Neural cell (in vitro differentiated cells): ENCODE measurements at regions not wholly inside any gene's neighbourhood (a gene's known extent, or its start where the extent isn't known, plus 50 kb on each side); places are given as distances from the start of the nearest gene placed in this dataset.

Experiments
- H2AFZ ChIP-seq: fragments of 200-600, 300-800 bp; sonication (generic), shearing (Covaris generic); 2 replicates; pipeline ENCODE4 v1.6.0; 2014; ENCODE audit warnings: low read depth, mild to moderate bottlenecking, antibody characterized with exemption, low read length, moderate library complexity
- H3F3A ChIP-seq: fragments of 200-600 bp; shearing (Covaris generic); 2 replicates; pipeline ENCODE4 v1.6.1; 2016; ENCODE audit warnings: mild to moderate bottlenecking, moderate library complexity, mixed read lengths, antibody characterized with exemption, low read length; ENCODE audit not compliant: insufficient read depth, poor library complexity, severe bottlenecking
- H3K27ac ChIP-seq: fragments of 200-600, 300-800 bp; sonication (generic), shearing (Covaris generic); 2 replicates; pipeline ENCODE4 v1.5.1; 2014; ENCODE audit warnings: mild to moderate bottlenecking, low read length, moderate library complexity
- H3K27me3 ChIP-seq: fragments of 300-800, 200-600 bp; sonication (generic), shearing (Covaris generic); 2 replicates; pipeline ENCODE4 v1.6.0; 2014; ENCODE audit warnings: mild to moderate bottlenecking, low read depth, low read length, moderate library complexity; ENCODE audit not compliant: insufficient read depth
- H3K36me3 ChIP-seq: fragments of 300-800, 200-600 bp; sonication (generic), shearing (Covaris generic); 2 replicates; pipeline ENCODE4 v1.5.1; 2014; ENCODE audit warnings: mild to moderate bottlenecking, antibody characterized with exemption, low read length, moderate library complexity; ENCODE audit not compliant: insufficient read depth
- H3K4me2 ChIP-seq: fragments of 300-800, 200-600 bp; sonication (generic), shearing (Covaris generic); 2 replicates; pipeline ENCODE4 v1.6.0; 2014; ENCODE audit warnings: mild to moderate bottlenecking, low read length
- H3K4me3 ChIP-seq: fragments of 300-800, 200-600 bp; sonication (generic), shearing (Covaris generic); 2 replicates; pipeline ENCODE4 v1.5.1; 2014; ENCODE audit warnings: mild to moderate bottlenecking, low read length, moderate library complexity
- H3K79me2 ChIP-seq: fragments of 200-600 bp; shearing (Covaris generic); replicated peaks from 2 replicates; pipeline ENCODE4 v1.6.0; 2014; ENCODE audit warnings: mild to moderate bottlenecking, low read length, moderate library complexity; ENCODE audit not compliant: insufficient read depth
- H3K9ac ChIP-seq: fragments of 300-800, 200-600 bp; sonication (generic), shearing (Covaris generic); 2 replicates; pipeline ENCODE4 v1.6.1; 2016; ENCODE audit warnings: mild to moderate bottlenecking, low read length, mixed read lengths
- H3K9me2 ChIP-seq: fragments of 200-600 bp; shearing (Covaris generic); 2 replicates; pipeline ENCODE4 v1.6.1; 2016; ENCODE audit warnings: mild to moderate bottlenecking, low read length, mixed read lengths; ENCODE audit not compliant: insufficient read depth
- H3K9me3 ChIP-seq: fragments of 200-600, 300-800 bp; sonication (generic), shearing (Covaris generic); 2 replicates; pipeline ENCODE4 v1.6.1; 2016; ENCODE audit warnings: mild to moderate bottlenecking, mixed run types, low read length, moderate library complexity, mixed read lengths
- H4K20me1 ChIP-seq: fragments of 200-600 bp; shearing (Covaris generic); 2 replicates; pipeline ENCODE4 v1.6.1; 2016; ENCODE audit warnings: mild to moderate bottlenecking, mixed run types; ENCODE audit not compliant: insufficient read depth
- EP300 ChIP-seq: fragments of 450-650 bp; conservative IDR thresholded peaks from 2 replicates; pipeline ENCODE4 v1.6.1; 2014; ENCODE audit warnings: antibody characterized with exemption, mild to moderate bottlenecking, moderate library complexity; ENCODE audit not compliant: poor library complexity, severe bottlenecking
- MXI1 ChIP-seq: fragments of 450-650 bp; conservative IDR thresholded peaks from 2 replicates; pipeline ENCODE4 v1.6.1; 2014; ENCODE audit warnings: antibody characterized with exemption, mild to moderate bottlenecking; ENCODE audit not compliant: poor library complexity, severe bottlenecking
- POLR2AphosphoS5 ChIP-seq: IDR thresholded peaks from 2 replicates; pipeline ENCODE4 v1.6.1; 2012
- RAD21 ChIP-seq: fragments of 450-650 bp; conservative IDR thresholded peaks from 2 replicates; pipeline ENCODE4 v1.6.1; 2014; ENCODE audit warnings: antibody characterized with exemption, mild to moderate bottlenecking, moderate library complexity
- SMC3 ChIP-seq: fragments of 450-650 bp; conservative IDR thresholded peaks from 2 replicates; pipeline ENCODE4 v1.6.1; 2014; ENCODE audit warnings: antibody characterized with exemption, mild to moderate bottlenecking, moderate library complexity; ENCODE audit not compliant: poor library complexity
- TAF1 ChIP-seq: IDR thresholded peaks from 2 replicates; pipeline ENCODE4 v1.6.1; 2012; ENCODE audit warnings: low read depth
- TF ChIP-seq, protein P1 (sequence below): fragments of 450-650 bp; IDR thresholded peaks from 2 replicates; pipeline ENCODE4 v1.5.1; 2014; ENCODE audit warnings: antibody characterized with exemption, mild to moderate bottlenecking, moderate library complexity; ENCODE audit not compliant: poor library complexity, severe bottlenecking
- TF ChIP-seq, protein P2 (sequence below): IDR thresholded peaks from 2 replicates; pipeline ENCODE4 v1.6.1; 2012; ENCODE audit warnings: borderline replicate concordance

DNA sequence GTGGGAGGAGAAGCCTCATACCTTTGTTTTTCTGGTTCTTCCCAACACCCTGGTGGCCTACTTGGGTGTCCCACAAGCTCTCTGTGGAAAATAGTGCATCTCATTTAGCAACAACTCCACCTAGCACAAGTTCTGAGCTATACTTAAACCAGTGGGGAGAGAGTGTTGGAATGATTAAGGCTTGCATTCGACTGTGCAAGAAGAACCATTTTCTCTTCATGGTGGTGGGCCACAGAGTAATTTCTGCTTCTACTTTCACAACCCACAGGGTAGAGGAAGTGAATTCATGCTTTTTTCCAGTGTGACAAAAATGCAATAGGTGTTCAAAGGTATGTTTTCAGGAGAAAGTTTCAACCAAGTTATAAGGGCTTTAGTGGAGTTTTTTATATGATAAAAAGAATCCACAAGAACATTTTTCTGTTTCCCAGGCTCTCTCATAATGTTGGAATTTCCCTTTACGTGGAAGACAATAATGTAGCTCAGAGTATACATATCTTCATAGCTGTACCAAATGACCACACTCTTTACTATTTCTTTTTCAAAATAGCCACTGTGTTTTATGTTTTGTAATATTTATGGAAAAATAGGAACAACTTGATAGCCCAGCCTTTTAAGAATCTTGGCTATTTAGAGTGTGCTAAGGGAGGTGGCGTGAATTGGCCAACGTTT lies 80.3 kb upstream of the HHIP start:
- H3K27ac ChIP-seq, result no peak overlapping the region

DNA sequence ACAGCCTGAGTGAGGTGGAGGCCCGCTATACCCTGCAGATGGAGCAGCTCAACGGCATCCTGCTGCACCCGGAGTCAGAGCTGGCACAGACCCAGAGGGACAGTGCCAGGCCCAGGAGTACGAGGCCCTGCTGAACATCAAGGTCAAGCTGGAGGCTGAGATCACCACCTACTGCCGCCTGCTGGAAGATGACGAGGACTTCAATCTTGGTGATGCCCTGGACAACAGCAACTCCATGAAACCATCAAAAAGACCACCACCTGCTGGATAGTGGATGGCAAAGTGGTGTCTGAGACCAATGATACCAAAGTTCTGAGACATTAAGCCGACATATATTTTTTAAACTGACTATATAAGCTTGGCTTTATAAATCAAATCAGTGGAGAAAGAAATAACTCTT lies 73.3 kb upstream of the HHIP start:
- Histone ChIP-seq H3K9me2 (no peaks in the 10 kb centered on the region), H3K36me3 (no peaks in the 10 kb centered on the region), H4K20me1 (no peaks in the 10 kb centered on the region), H3K9ac (no peak overlapping the region), H2AFZ (no peak overlapping the region), H3K9me3 (no peaks in the 10 kb centered on the region), H3K79me2 (no peaks in the 10 kb centered on the region), H3K4me2 (no peak overlapping the region), H3K27me3 (no peaks in the 10 kb centered on the region), H3K4me3 (no peak overlapping the region), H3K27ac (no peak overlapping the region), H3F3A (no peaks in the 10 kb centered on the region)
- TF ChIP-seq, protein P1, sequence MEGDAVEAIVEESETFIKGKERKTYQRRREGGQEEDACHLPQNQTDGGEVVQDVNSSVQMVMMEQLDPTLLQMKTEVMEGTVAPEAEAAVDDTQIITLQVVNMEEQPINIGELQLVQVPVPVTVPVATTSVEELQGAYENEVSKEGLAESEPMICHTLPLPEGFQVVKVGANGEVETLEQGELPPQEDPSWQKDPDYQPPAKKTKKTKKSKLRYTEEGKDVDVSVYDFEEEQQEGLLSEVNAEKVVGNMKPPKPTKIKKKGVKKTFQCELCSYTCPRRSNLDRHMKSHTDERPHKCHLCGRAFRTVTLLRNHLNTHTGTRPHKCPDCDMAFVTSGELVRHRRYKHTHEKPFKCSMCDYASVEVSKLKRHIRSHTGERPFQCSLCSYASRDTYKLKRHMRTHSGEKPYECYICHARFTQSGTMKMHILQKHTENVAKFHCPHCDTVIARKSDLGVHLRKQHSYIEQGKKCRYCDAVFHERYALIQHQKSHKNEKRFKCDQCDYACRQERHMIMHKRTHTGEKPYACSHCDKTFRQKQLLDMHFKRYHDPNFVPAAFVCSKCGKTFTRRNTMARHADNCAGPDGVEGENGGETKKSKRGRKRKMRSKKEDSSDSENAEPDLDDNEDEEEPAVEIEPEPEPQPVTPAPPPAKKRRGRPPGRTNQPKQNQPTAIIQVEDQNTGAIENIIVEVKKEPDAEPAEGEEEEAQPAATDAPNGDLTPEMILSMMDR, result no peak

More for the DNA sequence above, 80.3 kb upstream of the HHIP start:
- Histone ChIP-seq H3K9ac (no peak overlapping the region), H3K4me2 (no peak overlapping the region), H3F3A (no peaks in the 10 kb centered on the region), H4K20me1 (no peaks in the 10 kb centered on the region), H3K36me3 (no peaks in the 10 kb centered on the region), H3K4me3 (no peak overlapping the region), H2AFZ (no peak overlapping the region), H3K9me3 (no peaks in the 10 kb centered on the region), H3K27me3 (no peaks in the 10 kb centered on the region), H3K9me2 (no peaks in the 10 kb centered on the region), H3K79me2 (no peaks in the 10 kb centered on the region)
- TF ChIP-seq RAD21 (no peak), POLR2AphosphoS5 (no peak), SMC3 (no peak), TAF1 (no peak), MXI1 (no peak), EP300 (no peak)
- TF ChIP-seq, protein P2, sequence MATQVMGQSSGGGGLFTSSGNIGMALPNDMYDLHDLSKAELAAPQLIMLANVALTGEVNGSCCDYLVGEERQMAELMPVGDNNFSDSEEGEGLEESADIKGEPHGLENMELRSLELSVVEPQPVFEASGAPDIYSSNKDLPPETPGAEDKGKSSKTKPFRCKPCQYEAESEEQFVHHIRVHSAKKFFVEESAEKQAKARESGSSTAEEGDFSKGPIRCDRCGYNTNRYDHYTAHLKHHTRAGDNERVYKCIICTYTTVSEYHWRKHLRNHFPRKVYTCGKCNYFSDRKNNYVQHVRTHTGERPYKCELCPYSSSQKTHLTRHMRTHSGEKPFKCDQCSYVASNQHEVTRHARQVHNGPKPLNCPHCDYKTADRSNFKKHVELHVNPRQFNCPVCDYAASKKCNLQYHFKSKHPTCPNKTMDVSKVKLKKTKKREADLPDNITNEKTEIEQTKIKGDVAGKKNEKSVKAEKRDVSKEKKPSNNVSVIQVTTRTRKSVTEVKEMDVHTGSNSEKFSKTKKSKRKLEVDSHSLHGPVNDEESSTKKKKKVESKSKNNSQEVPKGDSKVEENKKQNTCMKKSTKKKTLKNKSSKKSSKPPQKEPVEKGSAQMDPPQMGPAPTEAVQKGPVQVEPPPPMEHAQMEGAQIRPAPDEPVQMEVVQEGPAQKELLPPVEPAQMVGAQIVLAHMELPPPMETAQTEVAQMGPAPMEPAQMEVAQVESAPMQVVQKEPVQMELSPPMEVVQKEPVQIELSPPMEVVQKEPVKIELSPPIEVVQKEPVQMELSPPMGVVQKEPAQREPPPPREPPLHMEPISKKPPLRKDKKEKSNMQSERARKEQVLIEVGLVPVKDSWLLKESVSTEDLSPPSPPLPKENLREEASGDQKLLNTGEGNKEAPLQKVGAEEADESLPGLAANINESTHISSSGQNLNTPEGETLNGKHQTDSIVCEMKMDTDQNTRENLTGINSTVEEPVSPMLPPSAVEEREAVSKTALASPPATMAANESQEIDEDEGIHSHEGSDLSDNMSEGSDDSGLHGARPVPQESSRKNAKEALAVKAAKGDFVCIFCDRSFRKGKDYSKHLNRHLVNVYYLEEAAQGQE, result no peak
- TF ChIP-seq, protein P1, result no peak
